ENCODE measurements at regions not wholly inside any gene's neighbourhood (a gene's known extent, or its start where the extent isn't known, plus 50 kb on each side); places are given as distances from the start of the nearest gene placed in this dataset.
"Not testable (repeated sequence)": the region's sequence is repeated elsewhere in the genome, so short reads cannot be mapped to it uniquely, and the experiment has no call there.

- TF ChIP-seq POLR2A (IDR thresholded peaks at IDR 0.05; ENCODE audit: low read length) (no peak), GATA1 (IDR thresholded peaks at IDR 0.05; ENCODE audit: low read depth, low read length) (no peak)
- no peak for DNase-seq
These were observed 199.2 kb upstream of the DTNA start for GRCh38 chr18:34510926-34511325.

GRCh38 chr18:34511435-34511834, 198.7 kb upstream of the DTNA start:
- DNase-seq: no peak
- TF ChIP-seq POLR2A (IDR thresholded peaks at IDR 0.05; ENCODE audit: low read length): no peak
- no peak for TF ChIP-seq GATA1 (IDR thresholded peaks at IDR 0.05; ENCODE audit: low read depth, low read length)

GRCh38 chr18:34511879-34512278, 198.2 kb upstream of the DTNA start:
- no peak for DNase-seq

GRCh38 chr18:34514238-34514637, 195.9 kb upstream of the DTNA start:
- no peak for DNase-seq
- TF ChIP-seq GATA1 (IDR thresholded peaks at IDR 0.05; ENCODE audit: low read depth, low read length): no peak
- no peak for TF ChIP-seq POLR2A (IDR thresholded peaks at IDR 0.05; ENCODE audit: low read length)

More at GRCh38 chr18:34511879-34512278, 198.2 kb upstream of the DTNA start:
- TF ChIP-seq GATA1 (IDR thresholded peaks at IDR 0.05; ENCODE audit: low read depth, low read length): no peak

GRCh38 chr18:34514957-34515356, 195.1 kb upstream of the DTNA start:
- TF ChIP-seq POLR2A (IDR thresholded peaks at IDR 0.05; ENCODE audit: low read length): no peak
- no peak for TF ChIP-seq GATA1 (IDR thresholded peaks at IDR 0.05; ENCODE audit: low read depth, low read length)
- DNase-seq: no peak

- DNase-seq: peak in 1 of 2 experiments; percentile 6
These were observed 193.7 kb upstream of the DTNA start for GRCh38 chr18:34516355-34516754.

GRCh38 chr18:34516996-34517395, 193.1 kb upstream of the DTNA start:
- not testable (repeated sequence) for DNase-seq

- DNase-seq: no peak
- no peak for TF ChIP-seq POLR2A (IDR thresholded peaks at IDR 0.05; ENCODE audit: low read length)
- TF ChIP-seq GATA1 (IDR thresholded peaks at IDR 0.05; ENCODE audit: low read depth, low read length): no peak
These were observed 189.1 kb upstream of the DTNA start for GRCh38 chr18:34521040-34521439.

GRCh38 chr18:34522603-34523002, 187.5 kb upstream of the DTNA start:
- DNase-seq: no peak
- TF ChIP-seq POLR2A (IDR thresholded peaks at IDR 0.05; ENCODE audit: low read length) (no peak), GATA1 (IDR thresholded peaks at IDR 0.05; ENCODE audit: low read depth, low read length) (no peak)

GRCh38 chr18:34525244-34525643, 184.9 kb upstream of the DTNA start:
- TF ChIP-seq POLR2A (IDR thresholded peaks at IDR 0.05; ENCODE audit: low read length) (no peak), GATA1 (IDR thresholded peaks at IDR 0.05; ENCODE audit: low read depth, low read length) (no peak)
- no peak for DNase-seq

GRCh38 chr18:34528177-34528576, 181.9 kb upstream of the DTNA start:
- TF ChIP-seq GATA1 (IDR thresholded peaks at IDR 0.05; ENCODE audit: low read depth, low read length): no peak
- no peak for TF ChIP-seq POLR2A (IDR thresholded peaks at IDR 0.05; ENCODE audit: low read length)

GRCh38 chr18:34529358-34530335, 180.5 kb upstream of the DTNA start:
- TF ChIP-seq POLR2A (IDR thresholded peaks at IDR 0.05; ENCODE audit: low read length): no peak
- TF ChIP-seq GATA1 (IDR thresholded peaks at IDR 0.05; ENCODE audit: low read depth, low read length): no peak
- no peak for DNase-seq

More at GRCh38 chr18:34528177-34528576, 181.9 kb upstream of the DTNA start:
- DNase-seq: no peak

GRCh38 chr18:34531110-34531509, 179.0 kb upstream of the DTNA start:
- no peak for DNase-seq
- no peak for TF ChIP-seq GATA1 (IDR thresholded peaks at IDR 0.05; ENCODE audit: low read depth, low read length)
- no peak for TF ChIP-seq POLR2A (IDR thresholded peaks at IDR 0.05; ENCODE audit: low read length)

GRCh38 chr18:34534642-34535041, 175.5 kb upstream of the DTNA start:
- not testable (repeated sequence) for DNase-seq

- no peak for DNase-seq
- TF ChIP-seq POLR2A (IDR thresholded peaks at IDR 0.05; ENCODE audit: low read length) (no peak), GATA1 (IDR thresholded peaks at IDR 0.05; ENCODE audit: low read depth, low read length) (no peak)
These were observed 169.2 kb upstream of the DTNA start for GRCh38 chr18:34540897-34541296.

Data from erythroblast (primary cell).